ENCODE measurements at regions not wholly inside any gene's neighbourhood (a gene's known extent, or its start where the extent isn't known, plus 50 kb on each side); places are given as distances from the start of the nearest gene placed in this dataset.

GRCh38 chr5:33072296-33072695, 361.2 kb downstream of the NPR3 start:
- no peak overlapping the region for H3K4me3 ChIP-seq (ENCODE audit: low read length)
- DNase-seq (ENCODE audit: low read depth), result peak; percentile 71
- no peak for TF ChIP-seq CTCF (IDR thresholded peaks at IDR 0.05; ENCODE audit: insufficient read depth, low read depth, low read length, missing control alignments)

GRCh38 chr5:33072726-33073125, 361.6 kb downstream of the NPR3 start:
- no peak overlapping the region for H3K4me3 ChIP-seq (ENCODE audit: low read length)

GRCh38 chr5:33073881-33074327, 362.8 kb downstream of the NPR3 start:
- H3K4me3 ChIP-seq (ENCODE audit: low read length), result no peak overlapping the region
- no peak for DNase-seq (ENCODE audit: low read depth)
- no peak for TF ChIP-seq CTCF (IDR thresholded peaks at IDR 0.05; ENCODE audit: insufficient read depth, low read depth, low read length, missing control alignments)

More at GRCh38 chr5:33072726-33073125, 361.6 kb downstream of the NPR3 start:
- no peak for DNase-seq (ENCODE audit: low read depth)
- no peak for TF ChIP-seq CTCF (IDR thresholded peaks at IDR 0.05; ENCODE audit: insufficient read depth, low read depth, low read length, missing control alignments)

- no peak overlapping the region for H3K4me3 ChIP-seq (ENCODE audit: low read length)
- no peak for DNase-seq (ENCODE audit: low read depth)
- no peak for TF ChIP-seq CTCF (IDR thresholded peaks at IDR 0.05; ENCODE audit: insufficient read depth, low read depth, low read length, missing control alignments)
Measured at GRCh38 chr5:33074548-33074947, 363.4 kb downstream of the NPR3 start.

GRCh38 chr5:33075731-33076130, 364.6 kb downstream of the NPR3 start:
- peak; percentile 35 for DNase-seq (ENCODE audit: low read depth)
- H3K4me3 ChIP-seq (ENCODE audit: low read length), result no peak overlapping the region
- no peak for TF ChIP-seq CTCF (IDR thresholded peaks at IDR 0.05; ENCODE audit: insufficient read depth, low read depth, low read length, missing control alignments)

- TF ChIP-seq CTCF (IDR thresholded peaks at IDR 0.05; ENCODE audit: insufficient read depth, low read depth, low read length, missing control alignments), result no peak
- no peak for DNase-seq (ENCODE audit: low read depth)
- no peak overlapping the region for H3K4me3 ChIP-seq (ENCODE audit: low read length)
Measured at GRCh38 chr5:33079548-33079947, 361.2 kb upstream of the TARS1 start.

- no peak for TF ChIP-seq CTCF (IDR thresholded peaks at IDR 0.05; ENCODE audit: insufficient read depth, low read depth, low read length, missing control alignments)
- no peak for DNase-seq (ENCODE audit: low read depth)
- no peak overlapping the region for H3K4me3 ChIP-seq (ENCODE audit: low read length)
Measured at GRCh38 chr5:33080287-33080686, 360.5 kb upstream of the TARS1 start.

Measured in epithelial cell of esophagus (primary cell).